ENCODE measurements at regions not wholly inside any gene's neighbourhood (a gene's known extent, or its start where the extent isn't known, plus 50 kb on each side); places are given as distances from the start of the nearest gene placed in this dataset.

- TF ChIP-seq GATA2 (IDR thresholded peaks at IDR 0.05; ENCODE audit: low read depth, low read length) (no peak), GATA3 (IDR thresholded peaks at IDR 0.05; ENCODE audit: low read depth, low read length) (no peak)
Observed at GRCh38 chr3:82643948-82644347, 882.5 kb upstream of the GBE1 start.
